NCI-H748 (cell line): ENCODE measurements at regions not wholly inside any gene's neighbourhood (a gene's known extent, or its start where the extent isn't known, plus 50 kb on each side); places are given as distances from the start of the nearest gene placed in this dataset.

ENCODE experiments used
- DNase-seq: peaks from one replicate; lab custom pipeline; 2025; ENCODE audit not compliant: unreplicated experiment; lab: John Stamatoyannopoulos, UW

DNA sequence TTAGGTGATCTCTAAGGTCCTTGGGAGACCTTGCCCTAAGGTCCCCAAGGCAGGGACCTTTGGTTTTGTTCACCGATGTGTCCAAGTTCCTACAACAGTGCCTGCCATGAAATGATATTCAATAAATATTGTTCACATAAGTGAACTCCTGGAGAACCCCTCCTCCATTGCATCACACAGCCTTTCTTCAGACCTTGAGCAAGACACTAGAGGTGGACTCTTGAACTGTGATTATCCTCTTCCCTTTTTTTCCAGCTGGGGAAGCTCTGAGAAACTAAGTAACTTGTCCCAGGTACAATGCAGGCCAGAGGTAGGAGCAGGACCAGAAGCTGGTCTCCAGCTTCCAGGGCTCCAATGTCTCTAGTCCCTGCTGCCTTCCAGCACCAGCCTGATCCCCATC lies 76.6 kb upstream of the LMO1 start:
- DNase-seq = no peak

DNA sequence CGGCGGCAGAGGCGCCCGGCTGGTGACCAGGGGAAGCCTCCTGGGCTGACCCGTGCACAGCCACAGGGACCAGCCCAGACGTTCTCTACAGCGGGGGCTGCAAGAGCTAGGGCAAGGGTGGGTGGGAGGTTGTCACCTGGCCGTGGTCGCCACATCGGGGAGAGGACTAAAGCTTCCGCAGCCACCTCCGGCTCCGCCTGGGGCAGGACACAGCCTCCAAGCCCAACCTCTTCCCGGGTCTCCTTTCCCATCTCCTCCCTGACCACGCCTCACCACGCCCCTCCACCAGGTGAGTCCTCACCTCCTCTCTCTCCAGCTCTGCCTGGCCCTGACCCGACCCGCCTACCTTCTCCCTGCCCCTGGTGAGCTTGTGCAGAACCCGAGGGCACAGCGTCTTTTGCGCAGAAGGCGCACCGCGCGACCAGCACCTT lies 75.9 kb upstream of the LMO1 start:
- DNase-seq = no peak

DNA sequence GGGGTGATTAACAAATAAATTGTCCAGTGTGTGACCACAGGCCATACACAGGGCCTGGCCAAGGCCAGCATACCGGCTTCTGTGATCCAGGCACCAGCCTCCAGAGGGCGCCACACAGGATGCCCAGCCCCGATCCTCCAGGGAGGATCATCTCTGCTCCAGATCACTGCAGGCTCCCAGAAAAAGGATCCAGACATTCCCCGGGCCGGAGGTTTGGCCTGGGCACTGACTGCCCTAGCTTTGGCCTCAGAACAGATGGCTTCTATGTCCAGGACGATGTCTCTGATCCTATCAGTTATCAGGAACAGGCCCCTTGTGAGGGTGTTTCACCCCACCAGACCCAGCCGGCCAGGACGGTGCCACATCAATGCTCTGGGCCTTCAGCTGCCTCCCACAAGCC lies 74.5 kb upstream of the LMO1 start:
- DNase-seq = peak; percentile 46

DNA sequence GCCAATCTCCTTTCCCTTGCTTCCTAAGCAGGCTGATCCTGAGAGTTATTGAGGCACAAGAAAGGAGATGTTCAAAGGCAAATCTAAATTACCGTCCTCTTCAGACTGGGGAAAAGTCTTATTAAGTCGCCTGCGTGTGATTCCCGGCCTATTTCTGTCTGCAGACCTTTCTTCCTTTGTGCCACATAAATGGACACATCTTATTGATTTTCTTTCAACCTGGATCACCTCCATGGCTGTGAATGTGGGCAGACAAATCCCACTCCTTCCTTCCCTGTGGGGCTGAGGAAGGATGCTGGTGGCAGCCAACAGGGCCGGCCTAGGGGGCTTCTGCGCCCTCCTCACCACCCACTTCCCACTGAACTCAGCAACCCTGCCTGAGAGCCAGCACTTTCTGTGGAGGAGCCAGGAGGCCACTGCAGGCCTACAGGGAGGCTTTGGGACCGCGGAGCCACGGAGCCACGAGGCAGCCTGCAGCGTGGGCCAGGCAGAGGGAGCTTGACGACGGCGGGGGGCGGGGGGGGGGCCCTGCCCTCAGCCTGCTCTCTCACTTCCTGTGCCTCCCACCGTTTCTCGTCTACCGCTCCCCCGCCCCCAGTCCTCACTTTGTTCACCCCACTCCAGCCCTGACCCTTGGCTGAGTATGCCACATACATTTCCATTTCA lies 73.6 kb upstream of the LMO1 start:
- DNase-seq = no peak

DNA sequence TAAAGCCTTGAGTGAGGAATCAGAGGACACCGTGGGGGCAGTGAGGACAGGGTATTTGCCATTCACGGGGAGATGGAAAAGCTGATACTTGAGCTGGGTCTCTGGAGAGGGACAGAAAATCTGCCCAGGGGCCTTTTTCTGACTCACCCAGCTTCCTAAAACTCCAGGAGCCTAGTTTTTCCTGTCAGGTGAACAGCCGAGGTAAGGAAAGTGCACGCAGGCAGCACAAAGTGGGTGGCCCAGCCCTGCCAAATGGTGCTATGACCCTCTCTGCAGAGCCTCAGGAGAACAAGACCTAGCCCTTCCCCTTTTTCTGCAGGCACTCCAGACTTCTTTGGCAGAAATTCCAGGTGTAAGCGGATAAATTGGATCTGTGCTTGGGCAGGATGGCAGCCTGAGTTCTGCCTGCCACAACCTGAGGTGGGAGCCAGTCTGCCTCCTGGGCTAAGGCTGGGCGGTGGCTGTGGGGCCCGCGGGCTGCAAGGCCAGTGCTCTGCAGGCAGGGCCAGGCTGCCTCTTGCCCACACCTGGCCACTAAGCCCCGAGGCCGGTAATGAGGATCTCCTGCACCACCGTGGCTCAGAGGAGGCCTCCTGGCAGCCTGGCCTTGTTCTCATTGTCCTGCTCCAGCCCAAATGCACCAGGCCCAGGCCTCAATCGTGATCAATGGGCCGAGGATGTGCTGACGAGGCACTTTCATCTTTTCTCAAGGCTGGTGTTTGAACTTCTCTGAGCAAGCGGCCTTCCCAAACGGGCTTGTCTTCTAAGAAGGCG lies 72.9 kb upstream of the LMO1 start:
- DNase-seq = no peak

DNA sequence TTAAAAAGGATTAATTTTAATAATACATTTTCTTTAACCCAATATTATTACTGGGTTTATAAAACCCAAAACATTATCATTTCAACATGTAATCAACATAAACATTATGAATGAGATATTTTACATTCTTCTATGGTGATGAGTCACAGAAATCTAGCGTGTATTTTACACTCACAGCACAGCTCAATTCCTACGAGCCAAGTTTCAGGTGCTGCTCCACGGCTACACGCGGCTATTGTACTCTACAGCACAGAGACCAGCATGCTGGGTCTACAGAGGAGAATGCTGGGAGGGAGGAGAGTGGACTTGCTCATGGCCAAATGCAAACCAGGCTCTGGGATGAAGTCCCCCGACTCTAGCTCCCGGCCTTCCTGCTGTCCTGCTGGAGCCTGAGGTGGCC lies 72.0 kb upstream of the LMO1 start:
- DNase-seq = no peak

DNA sequence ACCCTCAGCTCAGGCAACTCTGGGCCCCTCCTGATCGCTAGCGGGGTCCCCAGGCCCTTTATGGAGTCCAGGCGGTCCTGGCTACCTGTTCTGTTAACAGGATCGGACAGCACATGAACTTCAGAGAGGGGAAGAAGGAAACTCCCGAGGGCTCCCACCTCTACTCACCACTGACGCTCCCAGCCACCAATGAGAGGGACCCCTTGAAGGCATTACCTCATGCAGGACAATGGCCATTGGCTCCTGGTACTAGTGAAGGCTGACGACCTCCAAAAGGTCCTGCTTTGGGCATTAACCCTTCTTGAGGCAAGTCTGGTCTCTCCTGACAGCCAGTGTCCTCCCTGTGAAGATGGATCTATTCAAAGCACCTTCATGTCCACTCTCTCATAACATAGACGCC lies 71.5 kb upstream of the LMO1 start:
- no peak for DNase-seq

DNA sequence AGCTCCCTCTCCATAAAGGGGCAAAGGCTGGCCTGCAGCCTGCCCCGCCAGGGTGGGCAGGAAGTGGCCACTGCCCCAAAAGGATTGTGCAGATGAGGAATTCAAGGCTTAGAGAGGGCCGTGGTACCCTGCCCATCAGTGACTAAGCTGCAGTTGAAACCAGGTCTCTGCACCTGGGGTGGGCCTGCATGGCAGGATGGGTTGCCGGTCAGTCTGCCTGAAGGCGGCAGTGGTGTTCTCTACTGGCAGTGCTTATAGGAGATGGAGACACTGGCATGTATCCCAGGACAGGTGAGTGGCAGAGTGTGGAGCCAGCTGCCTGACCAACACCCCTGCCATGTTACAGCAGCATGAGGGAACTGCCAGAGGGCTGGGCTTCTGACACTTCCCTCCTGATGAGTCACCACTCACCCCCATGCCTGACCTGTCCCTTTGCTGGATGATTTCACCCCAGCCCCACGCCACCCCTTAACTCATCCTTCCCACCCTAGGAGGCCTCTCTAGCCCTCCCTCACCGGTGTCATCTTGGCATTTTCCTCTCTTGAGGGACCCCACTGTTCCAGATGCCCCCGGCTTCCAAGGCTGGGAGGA lies 70.2 kb upstream of the LMO1 start:
- no peak for DNase-seq

DNA sequence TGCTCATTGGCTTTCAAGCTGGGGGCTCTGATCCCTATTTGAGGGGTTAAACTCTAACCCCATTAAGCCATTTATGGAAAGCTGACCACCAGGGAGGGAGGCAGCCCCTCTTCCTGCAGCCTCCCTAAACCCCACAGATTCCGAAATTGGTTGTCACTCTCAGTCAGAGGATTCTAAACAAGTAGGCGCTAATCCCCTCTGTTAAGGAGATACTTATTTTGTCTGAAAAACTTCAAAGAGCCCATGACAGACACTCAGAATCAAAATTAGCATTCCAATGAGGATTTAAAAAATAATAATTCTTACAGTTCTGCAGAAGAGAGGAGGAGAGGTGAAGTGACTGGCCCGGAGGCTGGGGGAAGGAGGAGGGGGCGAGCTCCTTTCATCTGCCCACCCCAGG lies 69.7 kb upstream of the LMO1 start:
- DNase-seq = no peak

DNA sequence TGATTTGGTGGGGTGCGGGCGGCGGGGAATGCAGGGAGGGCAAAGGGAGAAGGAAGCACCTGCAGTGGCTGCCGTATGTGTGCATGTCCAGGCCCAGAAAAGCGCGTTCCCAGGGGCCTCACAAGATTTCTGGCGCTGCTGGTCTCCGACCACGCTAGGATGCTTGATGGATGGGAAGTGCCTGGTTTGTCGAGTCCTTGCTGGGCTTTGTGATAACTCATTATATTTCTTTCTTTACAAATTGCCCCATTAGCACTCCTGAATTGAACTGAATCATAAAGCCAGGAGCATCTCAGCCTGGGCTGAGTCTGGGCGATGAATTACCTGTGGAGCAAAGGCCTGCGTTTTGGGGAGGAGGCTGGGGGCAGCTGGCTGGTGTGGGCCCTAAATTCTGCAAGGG lies 69.2 kb upstream of the LMO1 start:
- DNase-seq = no peak

DNA sequence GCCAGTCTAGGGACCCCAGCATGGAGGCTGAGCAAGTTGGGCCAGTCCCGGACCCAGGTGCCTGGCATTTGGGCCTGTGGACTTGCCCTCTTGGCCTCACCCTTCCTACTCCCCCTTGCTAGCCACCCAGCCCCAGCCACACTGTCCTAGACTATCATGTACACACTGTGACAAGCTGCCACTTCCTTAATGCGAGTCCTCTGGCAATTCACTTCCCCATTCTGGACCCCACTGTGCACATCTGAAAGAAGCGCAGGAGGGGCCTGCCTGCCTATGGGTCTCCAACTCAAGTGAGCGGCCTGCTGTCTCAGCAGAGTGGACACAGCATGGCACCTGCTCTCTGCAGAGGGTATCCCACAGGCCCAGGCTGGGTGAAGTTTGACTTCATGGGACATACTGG lies 68.5 kb upstream of the LMO1 start:
- DNase-seq = no peak

DNA sequence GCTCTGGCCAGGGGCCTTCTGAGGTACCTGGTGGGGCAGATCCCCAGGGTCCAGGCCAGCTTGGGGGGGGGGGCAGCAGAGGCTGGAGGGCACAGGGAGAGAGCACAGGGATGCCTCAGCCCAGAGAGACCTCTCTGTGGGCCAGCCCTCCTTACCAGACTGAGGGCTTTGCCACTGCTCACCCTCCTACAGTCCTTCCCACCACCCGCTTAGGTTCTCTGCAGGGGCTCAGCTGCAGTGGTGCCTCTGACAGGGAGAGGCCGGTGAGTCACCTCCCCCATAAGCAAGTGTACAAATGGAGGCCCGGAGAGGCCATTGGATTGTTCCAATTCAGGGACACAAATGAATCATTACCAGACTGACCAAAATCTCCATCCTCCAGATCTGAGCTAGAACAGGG lies 68.1 kb upstream of the LMO1 start:
- no peak for DNase-seq

DNA sequence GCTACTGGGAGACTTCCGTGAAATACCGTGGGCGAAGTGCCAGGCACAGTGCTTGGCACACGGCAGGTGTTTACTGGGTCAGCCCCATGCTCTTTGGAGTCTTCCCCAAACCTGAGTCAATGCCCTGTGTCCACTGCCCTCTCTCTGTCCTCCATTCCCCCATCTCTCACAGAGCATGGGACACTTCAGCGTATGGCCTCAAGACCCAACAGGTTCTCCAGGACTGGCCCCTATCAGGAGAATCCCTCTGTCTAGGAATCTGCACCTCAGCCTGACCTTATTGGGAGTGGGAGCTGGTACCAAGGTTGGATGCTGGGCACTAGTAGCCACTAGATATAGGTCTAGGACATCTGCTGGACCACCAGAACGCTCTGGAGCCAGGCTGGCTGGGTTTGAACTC lies 67.2 kb upstream of the LMO1 start:
- no peak for DNase-seq

DNA sequence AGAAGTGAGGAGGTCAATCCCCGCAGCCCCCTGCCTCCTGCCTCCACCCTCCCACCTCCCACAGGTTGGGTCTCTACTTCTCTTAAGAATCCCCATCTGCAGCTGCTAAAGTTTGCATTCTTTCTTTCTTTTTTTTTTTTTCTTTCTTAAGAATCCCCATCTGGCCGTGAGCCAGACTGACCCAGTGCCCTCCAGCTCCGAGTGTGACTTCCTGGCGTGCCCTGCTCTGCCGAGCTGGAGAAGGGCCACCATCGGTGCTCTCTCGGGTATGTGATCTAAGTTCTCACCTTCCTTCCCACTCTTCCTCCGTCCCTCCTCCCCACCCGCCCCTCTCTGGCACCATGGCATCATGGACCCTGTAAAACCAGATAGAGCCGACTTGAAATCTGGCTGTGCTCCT lies 66.7 kb upstream of the LMO1 start:
- DNase-seq = no peak

DNA sequence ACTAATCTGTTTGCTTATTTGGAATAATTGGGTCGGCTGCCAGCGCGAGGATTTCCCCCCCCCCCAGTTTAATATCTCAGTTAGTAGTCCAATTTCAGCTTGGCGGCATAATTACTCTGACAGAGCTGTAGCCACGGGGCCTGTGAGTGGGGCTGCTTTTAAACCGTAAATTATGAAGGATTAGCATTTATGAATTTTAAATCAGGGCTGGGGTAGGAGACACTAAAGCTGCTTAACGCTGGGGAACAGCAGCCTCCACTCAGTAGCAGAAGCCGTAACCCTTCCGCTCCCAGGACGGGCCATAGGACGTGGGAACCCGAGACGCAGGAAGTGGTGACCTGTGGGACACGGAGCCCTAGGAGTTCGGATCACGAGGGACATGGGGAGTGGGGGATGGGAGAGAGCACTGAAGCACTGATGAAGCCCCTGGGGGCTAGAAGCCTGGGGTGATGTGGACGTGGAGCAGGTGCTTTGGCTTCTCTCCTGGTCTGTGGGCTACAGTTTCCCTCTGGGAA lies 66.2 kb upstream of the LMO1 start:
- peak; percentile 54 for DNase-seq

DNA sequence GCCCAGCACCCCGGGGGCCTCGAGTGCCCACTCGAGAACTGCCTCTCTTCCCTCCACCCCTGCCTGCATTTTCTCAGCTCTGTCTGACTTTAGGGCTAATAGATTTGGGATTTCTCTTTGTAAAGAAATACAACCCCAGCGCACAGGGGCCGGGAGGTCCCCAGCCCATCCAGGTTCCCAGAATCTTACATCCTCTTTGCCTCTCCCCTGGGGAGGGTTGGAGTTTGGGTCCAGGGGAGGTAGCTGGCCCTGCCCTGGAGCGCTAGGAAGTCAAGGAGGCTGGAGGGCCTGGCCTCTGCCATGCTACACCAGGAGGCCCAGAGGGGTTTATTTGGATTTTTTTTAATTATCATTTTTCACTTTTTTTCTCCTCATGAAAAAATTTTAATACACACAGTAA lies 65.7 kb upstream of the LMO1 start:
- DNase-seq = peak; percentile 20

DNA sequence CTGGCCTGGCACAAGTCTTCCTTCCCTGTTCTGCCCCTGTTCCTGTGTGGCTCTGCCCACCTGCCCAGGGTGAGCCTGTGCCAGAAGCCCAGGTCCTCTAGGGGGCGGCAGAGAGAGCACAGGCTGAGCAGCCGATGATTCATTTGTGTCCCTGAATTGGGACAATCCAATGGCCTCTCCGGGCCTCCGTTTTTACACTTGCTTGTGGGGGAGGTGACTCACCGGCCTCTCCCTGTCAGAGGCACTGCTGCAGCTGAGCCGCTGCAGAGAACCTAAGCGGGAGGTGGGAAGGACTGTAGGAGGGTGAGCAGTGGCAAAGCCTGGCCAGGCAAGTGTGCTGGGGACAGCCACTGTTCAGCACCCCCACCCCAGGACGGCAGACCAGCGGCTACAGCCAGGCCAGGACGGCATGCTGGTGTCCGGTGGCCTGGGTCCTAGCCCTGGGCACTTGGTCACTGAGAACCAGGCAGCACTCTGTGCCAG lies 65.2 kb upstream of the LMO1 start:
- DNase-seq = peak; percentile 80

DNA sequence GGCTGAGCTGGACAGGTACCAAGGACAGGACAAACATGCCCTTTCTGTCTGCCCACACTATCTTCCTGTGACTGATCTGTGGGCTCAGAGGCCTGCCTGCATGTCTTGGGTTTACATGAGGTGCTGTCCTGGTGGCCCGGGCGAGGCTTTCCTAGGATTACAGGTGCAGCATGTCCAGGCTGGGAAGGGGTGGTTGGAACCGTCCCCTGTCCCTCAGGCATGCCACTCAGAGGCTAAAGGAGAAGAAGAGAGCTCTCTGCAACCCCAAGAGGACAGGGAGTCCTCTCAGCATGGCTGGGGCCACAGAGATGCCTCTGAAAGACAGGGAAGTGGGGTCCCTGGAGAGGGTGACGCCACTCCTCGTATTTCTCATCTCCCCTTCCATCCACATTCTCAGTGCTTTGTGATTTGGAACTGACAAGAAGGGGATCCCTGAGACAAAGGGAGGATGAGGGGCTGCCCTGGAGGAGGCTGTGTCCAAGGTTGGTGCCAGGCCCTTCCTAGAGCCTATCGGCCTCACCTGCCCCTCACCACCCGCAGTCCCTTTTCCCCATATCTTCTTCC lies 64.6 kb upstream of the LMO1 start:
- no peak for DNase-seq

DNA sequence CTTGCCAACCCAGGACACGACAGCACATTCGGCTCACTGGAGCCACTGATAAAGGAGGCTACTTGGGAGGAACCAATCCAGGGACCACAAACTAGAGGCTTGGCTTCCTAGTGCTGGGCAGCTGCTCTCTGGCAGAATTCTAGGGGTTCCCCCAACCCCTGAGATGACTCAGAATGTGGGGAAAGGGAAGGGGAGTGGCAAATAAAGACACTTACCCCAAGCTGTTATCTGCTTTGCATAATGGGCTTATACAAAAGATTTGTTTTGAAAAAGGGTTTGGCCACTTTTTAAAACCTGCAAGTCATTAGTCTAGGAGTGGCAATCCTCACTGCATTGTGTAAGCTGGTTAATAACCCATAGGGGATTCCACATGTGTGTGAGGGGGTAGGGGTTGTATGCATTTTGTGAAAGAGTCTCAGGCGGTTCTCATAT lies 64.1 kb upstream of the LMO1 start:
- DNase-seq = no peak

DNA sequence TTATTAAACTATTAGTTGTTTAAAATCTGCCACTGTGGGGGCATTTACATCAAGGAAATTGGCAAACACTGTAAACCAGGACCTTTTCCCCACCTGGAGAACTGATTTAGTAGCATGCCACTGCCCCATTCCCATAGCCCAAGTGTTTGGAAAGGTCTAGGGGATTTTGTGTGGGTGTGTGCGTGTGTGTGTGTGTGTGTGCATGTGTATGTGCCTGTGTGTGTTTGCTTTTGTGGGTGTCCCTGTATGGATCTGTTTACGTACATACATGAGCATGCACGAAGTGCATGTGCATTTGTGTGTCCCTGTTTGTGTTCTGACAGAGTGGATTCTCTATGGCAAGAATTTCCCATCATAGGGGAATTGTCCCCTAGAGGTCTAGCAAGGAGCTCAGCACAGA lies 62.7 kb upstream of the LMO1 start:
- DNase-seq = no peak

DNA sequence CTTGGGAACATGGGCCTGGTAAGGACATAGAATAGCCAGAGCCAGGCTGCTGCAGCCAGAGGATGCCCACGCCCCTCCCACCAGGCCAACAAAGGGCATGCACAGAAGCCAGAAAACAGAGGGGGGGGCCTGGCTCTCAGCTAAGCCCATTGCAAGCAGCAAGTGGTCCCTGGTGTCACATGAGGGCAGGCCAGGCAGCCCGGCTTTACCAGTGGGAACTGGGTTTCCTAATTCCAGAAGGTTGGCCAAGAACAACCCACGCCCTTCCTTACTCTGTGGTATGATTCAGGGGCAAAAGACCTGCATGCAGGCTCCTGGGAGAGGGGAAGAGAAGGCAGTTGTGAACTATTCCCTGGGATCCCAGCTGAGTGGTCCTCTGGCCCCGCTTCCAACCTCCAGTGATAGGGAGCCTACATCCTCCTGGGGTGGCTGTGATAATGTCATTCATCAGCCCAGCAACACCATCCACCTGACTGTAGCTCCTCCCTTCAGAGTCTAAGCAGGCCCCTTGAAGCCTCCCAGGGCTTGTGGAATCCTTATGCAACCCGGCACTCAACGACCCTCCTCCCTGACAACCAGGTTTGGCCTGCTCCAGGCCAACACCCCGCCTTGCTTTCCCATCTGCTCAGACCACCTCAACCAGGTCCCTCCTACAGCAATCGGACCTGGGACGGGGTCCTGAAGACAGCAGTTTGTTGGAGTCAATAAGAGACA lies 62.1 kb upstream of the LMO1 start:
- no peak for DNase-seq
